A549 (cell line): ENCODE measurements at regions not wholly inside any gene's neighbourhood (a gene's known extent, or its start where the extent isn't known, plus 50 kb on each side); places are given as distances from the start of the nearest gene placed in this dataset.

Experiments
- CEBPB ChIP-seq, 2 experiments: fragments of >200 bp in 1 of 2; sonication (Bioruptor Twin) in 1 of 2; formaldehyde crosslinking in 1 of 2; IDR thresholded peaks; 2 replicates each; pipeline ENCODE4 v1.6.1; 2012 to 2016
- CHD2 ChIP-seq: fragments of 150-350 bp; IDR thresholded peaks from 2 replicates; pipeline ENCODE4 v1.6.1; 2014; ENCODE audit warnings: low read length; ENCODE audit not compliant: partially characterized antibody
- ESRRA ChIP-seq: fragments of 150-350 bp; IDR thresholded peaks from 2 replicates; pipeline ENCODE4 v1.6.1; 2014; ENCODE audit warnings: mild to moderate bottlenecking, low read length, borderline replicate concordance
- JUNB ChIP-seq: fragments of >200 bp; sonication (Bioruptor Twin); formaldehyde crosslinking; IDR thresholded peaks from 2 replicates; pipeline ENCODE4 v1.6.1; 2016
- POLR2A ChIP-seq: IDR thresholded peaks from 2 replicates; pipeline ENCODE4 v1.6.1; 2012; ENCODE audit warnings: mild to moderate bottlenecking, low read length
- RFX5 ChIP-seq: fragments of 450-650 bp; IDR thresholded peaks from 2 replicates; pipeline ENCODE4 v1.7.1; 2014; ENCODE audit warnings: antibody characterized with exemption, mild to moderate bottlenecking, moderate library complexity
- USF2 ChIP-seq: fragments of 450-650 bp; IDR thresholded peaks from 2 replicates; pipeline ENCODE4 v1.6.1; 2014; ENCODE audit warnings: antibody characterized with exemption
- TF ChIP-seq, protein P1 (sequence below): fragments of >200 bp; sonication (Bioruptor Twin); formaldehyde crosslinking; IDR thresholded peaks from 3 replicates; pipeline ENCODE4 v1.5.1; 2016

DNA sequence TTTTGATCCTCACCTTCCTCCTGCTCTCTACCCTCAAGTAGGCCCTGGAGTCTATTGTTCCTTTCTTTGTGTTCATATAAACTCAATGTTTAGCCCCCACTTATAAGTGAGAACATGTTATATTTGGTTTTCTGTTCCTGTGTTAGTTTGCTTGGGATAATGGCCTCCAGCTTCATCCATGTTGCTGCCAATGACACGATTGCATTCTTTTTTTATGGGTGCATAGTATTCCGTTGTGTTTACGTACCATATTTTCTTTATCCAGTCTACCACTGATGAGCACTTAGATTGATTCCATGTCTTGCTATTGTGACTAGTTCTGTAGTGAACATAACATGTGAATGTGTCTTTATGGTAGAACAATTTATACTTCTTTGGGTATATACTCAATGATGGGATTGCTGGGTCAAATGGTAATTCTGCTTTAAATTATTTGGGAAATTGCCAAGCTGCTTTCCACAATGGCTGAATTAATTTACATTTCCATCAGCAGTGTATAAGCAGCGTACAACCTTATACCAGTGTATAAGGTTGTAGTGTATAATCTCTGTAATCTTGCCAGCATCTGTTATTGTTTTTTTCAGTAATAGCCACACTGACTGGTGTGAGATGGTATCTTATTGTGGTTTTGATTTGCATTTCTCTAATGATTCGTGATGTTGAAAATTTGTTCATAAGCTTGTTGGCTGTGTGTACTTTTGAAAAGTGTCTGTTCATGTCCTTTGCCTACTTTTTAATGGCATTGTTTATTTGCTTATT lies 288.9 kb downstream of the KCNRG start:
- TF ChIP-seq ESRRA (no peak), USF2 (no peak), JUNB (no peak), CEBPB (IDR thresholded peaks at IDR 0.05) (no peak), RFX5 (no peak), POLR2A (no peak), CHD2 (no peak)
- TF ChIP-seq, protein P1, sequence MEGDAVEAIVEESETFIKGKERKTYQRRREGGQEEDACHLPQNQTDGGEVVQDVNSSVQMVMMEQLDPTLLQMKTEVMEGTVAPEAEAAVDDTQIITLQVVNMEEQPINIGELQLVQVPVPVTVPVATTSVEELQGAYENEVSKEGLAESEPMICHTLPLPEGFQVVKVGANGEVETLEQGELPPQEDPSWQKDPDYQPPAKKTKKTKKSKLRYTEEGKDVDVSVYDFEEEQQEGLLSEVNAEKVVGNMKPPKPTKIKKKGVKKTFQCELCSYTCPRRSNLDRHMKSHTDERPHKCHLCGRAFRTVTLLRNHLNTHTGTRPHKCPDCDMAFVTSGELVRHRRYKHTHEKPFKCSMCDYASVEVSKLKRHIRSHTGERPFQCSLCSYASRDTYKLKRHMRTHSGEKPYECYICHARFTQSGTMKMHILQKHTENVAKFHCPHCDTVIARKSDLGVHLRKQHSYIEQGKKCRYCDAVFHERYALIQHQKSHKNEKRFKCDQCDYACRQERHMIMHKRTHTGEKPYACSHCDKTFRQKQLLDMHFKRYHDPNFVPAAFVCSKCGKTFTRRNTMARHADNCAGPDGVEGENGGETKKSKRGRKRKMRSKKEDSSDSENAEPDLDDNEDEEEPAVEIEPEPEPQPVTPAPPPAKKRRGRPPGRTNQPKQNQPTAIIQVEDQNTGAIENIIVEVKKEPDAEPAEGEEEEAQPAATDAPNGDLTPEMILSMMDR: no peak
